GM12878 (cell line): ENCODE measurements at regions not wholly inside any gene's neighbourhood (a gene's known extent, or its start where the extent isn't known, plus 50 kb on each side); places are given as distances from the start of the nearest gene placed in this dataset.

Experiments used
- EGR1 ChIP-seq, 2 experiments: IDR thresholded peaks; 1 replicate in 1 of 2; 2 replicates in 1 of 2; pipeline ENCODE4 v1.6.1; 2011 to 2012; ENCODE audit warnings: low read depth in 2 of 2, low read length in 2 of 2, borderline replicate concordance in 1 of 2, mild to moderate bottlenecking in 1 of 2, moderate library complexity in 1 of 2
- GATAD2B ChIP-seq: fragments of 450-650 bp; conservative IDR thresholded peaks from 2 replicates; pipeline ENCODE4 v1.6.1; 2017; ENCODE audit warnings: low read depth, mild to moderate bottlenecking, moderate library complexity
- NFYA ChIP-seq: IDR thresholded peaks from 2 replicates; pipeline ENCODE4 v1.6.1; 2011; ENCODE audit warnings: low read depth, mild to moderate bottlenecking, low read length, improper control_type of control experiment, borderline replicate concordance
- POLR2A ChIP-seq: IDR thresholded peaks from 2 replicates; pipeline ENCODE4 v1.6.1; 2011; ENCODE audit warnings: low read depth, mild to moderate bottlenecking, low read length
- POLR2AphosphoS5 ChIP-seq: IDR thresholded peaks from 2 replicates; pipeline ENCODE4 v1.6.1; 2011; ENCODE audit warnings: mild to moderate bottlenecking, low read length, inconsistent platforms
- POU2F2 ChIP-seq: IDR thresholded peaks from 3 replicates; pipeline ENCODE4 v1.6.1; 2011; ENCODE audit warnings: low read depth, mild to moderate bottlenecking, low read length, borderline replicate concordance
- SUZ12 ChIP-seq: fragments of 200-600 bp; sonication (generic); IDR thresholded peaks from one replicate; pipeline ENCODE4 v1.6.1; 2018; ENCODE audit warnings: antibody characterized with exemption, mild to moderate bottlenecking; ENCODE audit not compliant: unreplicated experiment
- TBL1XR1 ChIP-seq: IDR thresholded peaks from 2 replicates; pipeline ENCODE4 v1.6.1; 2012; ENCODE audit warnings: low read depth, low read length, improper control_type of control experiment
- ZNF207 ChIP-seq: fragments of 450-650 bp; IDR thresholded peaks from 2 replicates; pipeline ENCODE4 v1.6.1; 2014; ENCODE audit warnings: antibody characterized with exemption, mild to moderate bottlenecking, borderline replicate concordance
- TF ChIP-seq, protein P1 (sequence below): fragments of 450-650 bp; formaldehyde crosslinking; IDR thresholded peaks from 2 replicates; pipeline ENCODE4 v1.4.0; 2022; ENCODE audit warnings: mild to moderate bottlenecking, moderate library complexity
- TF ChIP-seq, protein P2 (sequence below), 3 experiments: IDR thresholded peaks in 2 of 3; conservative IDR thresholded peaks in 1 of 3; 2 replicates each; pipeline ENCODE4 v1.5.1; 2011; ENCODE audit warnings: low read depth in 3 of 3, low read length in 3 of 3, mild to moderate bottlenecking in 3 of 3, control low read depth in 2 of 3, moderate library complexity in 2 of 3, inconsistent platforms in 1 of 3, mixed read lengths in 1 of 3; ENCODE audit not compliant: control insufficient read depth in 2 of 3, insufficient read depth in 1 of 3; ENCODE audit errors: extremely low read depth in 1 of 3
- TF ChIP-seq, protein P3 (sequence below): IDR thresholded peaks from 2 replicates; pipeline ENCODE4 v1.6.1; 2012; ENCODE audit warnings: low read depth, low read length, improper control_type of control experiment

DNA sequence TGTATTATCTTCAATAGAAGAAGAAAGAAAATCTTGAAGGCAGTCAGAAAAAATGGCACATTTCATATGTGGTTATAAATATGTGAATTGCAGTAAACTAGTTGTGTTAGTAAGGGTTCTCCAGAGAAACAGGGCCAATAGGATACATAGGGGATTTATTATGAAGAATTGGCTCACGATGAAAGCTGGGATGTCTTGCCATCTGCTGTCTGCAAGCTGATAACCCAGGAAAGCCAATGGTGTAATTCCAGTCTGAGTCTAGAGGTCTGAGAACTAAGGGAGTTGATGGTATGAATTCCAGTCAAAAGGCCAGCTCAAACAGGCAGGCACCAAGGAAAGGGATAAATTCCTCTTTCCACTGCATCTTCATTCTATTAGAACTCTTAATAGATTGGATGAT is 362.4 kb downstream of the KCNJ3 start:
- no peak for TF ChIP-seq EGR1 (IDR thresholded peaks at IDR 0.05; ENCODE audit: borderline replicate concordance in 1 of 2, low read depth in 2 of 2, low read length in 2 of 2)
- no peak for TF ChIP-seq GATAD2B
- TF ChIP-seq, protein P1, sequence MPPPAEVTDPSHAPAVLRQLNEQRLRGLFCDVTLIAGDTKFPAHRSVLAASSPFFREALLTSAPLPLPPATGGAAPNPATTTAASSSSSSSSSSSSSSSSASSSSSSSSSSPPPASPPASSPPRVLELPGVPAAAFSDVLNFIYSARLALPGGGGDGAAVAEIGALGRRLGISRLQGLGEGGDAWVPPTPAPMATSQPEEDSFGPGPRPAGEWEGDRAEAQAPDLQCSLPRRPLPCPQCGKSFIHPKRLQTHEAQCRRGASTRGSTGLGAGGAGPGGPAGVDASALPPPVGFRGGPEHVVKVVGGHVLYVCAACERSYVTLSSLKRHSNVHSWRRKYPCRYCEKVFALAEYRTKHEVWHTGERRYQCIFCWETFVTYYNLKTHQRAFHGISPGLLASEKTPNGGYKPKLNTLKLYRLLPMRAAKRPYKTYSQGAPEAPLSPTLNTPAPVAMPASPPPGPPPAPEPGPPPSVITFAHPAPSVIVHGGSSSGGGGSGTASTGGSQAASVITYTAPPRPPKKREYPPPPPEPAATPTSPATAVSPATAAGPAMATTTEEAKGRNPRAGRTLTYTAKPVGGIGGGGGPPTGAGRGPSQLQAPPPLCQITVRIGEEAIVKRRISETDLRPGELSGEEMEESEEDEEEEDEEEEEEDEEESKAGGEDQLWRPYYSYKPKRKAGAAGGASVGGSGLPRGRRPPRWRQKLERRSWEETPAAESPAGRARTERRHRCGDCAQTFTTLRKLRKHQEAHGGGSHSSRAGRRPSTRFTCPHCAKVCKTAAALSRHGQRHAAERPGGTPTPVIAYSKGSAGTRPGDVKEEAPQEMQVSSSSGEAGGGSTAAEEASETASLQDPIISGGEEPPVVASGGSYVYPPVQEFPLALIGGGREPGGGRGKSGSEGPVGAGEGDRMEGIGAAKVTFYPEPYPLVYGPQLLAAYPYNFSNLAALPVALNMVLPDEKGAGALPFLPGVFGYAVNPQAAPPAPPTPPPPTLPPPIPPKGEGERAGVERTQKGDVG (CRISPR knock-in tag) = no peak
- no peak for TF ChIP-seq SUZ12
- TF ChIP-seq, protein P2, sequence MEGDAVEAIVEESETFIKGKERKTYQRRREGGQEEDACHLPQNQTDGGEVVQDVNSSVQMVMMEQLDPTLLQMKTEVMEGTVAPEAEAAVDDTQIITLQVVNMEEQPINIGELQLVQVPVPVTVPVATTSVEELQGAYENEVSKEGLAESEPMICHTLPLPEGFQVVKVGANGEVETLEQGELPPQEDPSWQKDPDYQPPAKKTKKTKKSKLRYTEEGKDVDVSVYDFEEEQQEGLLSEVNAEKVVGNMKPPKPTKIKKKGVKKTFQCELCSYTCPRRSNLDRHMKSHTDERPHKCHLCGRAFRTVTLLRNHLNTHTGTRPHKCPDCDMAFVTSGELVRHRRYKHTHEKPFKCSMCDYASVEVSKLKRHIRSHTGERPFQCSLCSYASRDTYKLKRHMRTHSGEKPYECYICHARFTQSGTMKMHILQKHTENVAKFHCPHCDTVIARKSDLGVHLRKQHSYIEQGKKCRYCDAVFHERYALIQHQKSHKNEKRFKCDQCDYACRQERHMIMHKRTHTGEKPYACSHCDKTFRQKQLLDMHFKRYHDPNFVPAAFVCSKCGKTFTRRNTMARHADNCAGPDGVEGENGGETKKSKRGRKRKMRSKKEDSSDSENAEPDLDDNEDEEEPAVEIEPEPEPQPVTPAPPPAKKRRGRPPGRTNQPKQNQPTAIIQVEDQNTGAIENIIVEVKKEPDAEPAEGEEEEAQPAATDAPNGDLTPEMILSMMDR (IDR thresholded peaks at IDR 0.05 in 2 of 3, conservative IDR thresholded peaks at IDR 0.05 in 1 of 3; ENCODE audit: control insufficient read depth in 2 of 3, extremely low read depth in 1 of 3, insufficient read depth in 1 of 3, low read depth in 3 of 3, low read length in 3 of 3) = no peak
- TF ChIP-seq, protein P3, sequence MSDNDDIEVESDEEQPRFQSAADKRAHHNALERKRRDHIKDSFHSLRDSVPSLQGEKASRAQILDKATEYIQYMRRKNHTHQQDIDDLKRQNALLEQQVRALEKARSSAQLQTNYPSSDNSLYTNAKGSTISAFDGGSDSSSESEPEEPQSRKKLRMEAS = no peak
- no peak for TF ChIP-seq TBL1XR1
- no peak for TF ChIP-seq ZNF207
- no peak for TF ChIP-seq POLR2AphosphoS5
- TF ChIP-seq POLR2A = no peak
- no peak for TF ChIP-seq NFYA
- TF ChIP-seq POU2F2 = no peak
